NCI-H748 (cell line): ENCODE measurements at regions not wholly inside any gene's neighbourhood (a gene's known extent, or its start where the extent isn't known, plus 50 kb on each side); places are given as distances from the start of the nearest gene placed in this dataset.

Experiments used
- DNase-seq: peaks from one replicate; lab custom pipeline; 2025; ENCODE audit not compliant: unreplicated experiment; lab: John Stamatoyannopoulos, UW

DNA sequence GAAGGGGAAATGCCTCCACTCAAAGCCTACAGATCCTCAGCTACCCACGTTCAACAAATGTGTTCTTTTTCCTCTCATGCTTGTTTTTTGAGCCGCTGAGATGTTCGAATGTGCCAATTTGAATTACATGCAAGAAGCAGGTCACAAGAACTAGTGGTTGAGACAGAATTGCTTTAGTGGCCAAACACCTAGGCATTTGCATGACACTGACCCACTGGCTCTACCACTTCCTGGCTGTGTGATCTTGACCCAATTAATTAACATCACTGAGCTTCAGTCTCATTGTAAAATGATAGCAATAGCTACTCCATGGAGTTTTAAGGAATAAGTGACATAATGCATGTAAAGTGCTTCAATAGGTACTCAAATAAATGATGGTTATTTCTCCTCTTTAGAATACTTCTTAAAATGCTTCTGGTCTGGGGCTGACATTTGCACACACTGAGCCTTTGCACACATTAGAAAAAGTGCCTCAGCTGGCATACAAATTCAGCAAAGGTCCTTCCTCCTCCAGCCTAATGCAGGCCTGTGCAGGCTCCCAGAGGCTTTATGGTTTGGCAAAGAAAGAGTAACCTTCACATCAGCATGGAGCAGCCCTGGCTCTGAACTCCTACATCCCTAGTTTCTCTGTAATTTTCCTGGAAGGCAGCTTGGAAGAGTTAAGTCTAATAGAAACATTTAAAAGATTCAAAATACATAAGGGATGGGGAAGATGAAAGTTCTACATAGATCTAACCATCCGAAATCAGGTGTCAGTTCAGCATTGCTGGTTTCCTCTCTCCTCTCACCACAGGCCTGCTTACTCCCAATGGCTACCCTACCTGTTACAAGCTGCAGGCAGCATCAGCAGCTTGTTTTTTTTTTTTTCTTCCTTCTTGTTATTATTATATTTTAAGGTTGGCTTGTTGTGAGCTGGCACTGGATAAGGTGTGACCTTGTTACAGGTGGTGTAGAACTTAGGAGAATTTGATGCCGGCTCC lies 107.4 kb downstream of the TBX19 start:
- no peak for DNase-seq

DNA sequence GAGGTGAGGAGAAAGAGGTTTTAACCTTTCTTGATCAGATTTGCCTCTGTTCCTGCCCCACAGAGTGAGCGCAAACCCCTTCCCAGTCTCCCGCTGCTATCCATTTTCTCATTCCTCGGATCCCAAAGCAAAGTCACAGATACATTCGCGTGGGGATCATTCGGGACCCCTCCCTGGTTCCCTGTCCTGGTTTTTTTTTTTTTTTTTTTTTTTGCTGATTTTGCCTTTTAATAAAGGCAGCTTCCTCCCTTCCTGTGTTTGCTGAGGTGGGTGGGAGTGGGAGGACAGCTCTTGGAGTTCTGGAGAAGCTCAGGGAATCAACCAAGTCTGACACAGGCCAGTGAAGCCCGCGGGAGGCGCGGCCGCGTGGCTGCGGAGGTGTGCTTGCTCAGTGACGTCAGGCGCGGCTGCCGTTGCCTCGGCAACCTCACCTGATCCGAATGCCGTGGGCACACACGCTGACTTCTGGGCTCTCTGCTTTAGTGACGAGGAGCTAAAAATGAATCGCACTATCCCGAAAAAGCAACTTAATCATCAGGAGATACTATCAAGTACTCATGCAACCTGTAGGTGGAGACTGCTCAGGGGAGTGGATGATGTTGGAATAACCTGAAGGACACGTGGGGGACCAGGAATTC lies 106.4 kb downstream of the TBX19 start:
- peak; percentile 90 for DNase-seq

DNA sequence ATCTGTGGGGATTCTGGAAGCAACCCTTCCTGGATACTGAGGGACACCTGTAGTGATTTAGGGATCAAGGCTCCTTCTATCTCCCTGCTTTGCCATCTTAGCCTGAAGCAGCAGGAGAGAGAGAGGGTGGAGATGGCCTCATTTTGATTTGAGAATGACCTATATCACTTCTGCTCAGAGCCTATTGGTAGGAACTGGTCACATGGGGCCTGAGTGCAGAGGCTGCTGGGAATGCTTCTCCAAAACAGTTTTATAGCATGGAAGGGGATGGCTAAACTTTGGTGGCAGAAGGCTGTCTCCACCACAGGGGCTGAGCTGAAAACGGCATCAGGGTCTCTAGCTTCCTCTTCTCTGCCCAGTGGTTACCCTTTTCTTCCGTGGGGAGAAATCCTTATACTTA lies 105.8 kb downstream of the TBX19 start:
- DNase-seq: no peak

DNA sequence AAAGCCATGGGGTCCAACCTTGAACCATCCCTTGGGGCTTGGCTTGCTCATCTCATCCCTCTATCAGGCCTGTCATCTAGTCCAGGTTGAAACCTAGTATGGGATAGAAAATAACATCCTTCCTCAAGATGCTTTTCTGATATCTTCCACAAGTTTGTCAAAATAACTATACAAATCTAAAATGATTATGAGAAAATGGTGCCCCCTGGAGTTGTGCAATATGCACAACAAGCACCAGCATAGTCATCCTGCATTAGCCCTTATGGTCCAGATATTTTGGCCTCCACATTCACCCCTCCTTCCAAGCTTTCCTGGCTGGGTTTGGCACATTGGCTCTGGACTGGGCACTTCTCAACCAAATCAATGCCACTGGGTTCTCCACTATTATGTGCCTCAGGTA lies 101.2 kb downstream of the TBX19 start:
- no peak for DNase-seq

DNA sequence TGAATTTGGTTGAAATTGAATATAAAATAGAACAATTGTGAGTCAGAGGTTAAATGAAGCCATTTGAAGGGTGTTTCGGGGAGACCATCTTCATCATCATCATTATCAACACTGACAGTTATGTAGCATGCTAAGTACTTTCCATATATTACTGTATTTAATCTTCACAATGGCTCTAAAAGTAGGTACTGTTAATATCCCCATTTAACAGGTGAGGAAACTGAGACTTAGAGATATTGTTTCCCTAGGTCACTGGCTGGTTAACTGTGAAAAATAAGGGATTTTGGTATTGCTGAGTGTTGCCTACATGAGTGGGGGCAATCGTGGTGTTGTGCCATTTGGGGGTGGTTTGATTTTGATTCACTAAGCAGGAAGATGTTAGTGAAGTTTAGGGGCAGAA lies 100.3 kb downstream of the TBX19 start:
- DNase-seq: no peak

DNA sequence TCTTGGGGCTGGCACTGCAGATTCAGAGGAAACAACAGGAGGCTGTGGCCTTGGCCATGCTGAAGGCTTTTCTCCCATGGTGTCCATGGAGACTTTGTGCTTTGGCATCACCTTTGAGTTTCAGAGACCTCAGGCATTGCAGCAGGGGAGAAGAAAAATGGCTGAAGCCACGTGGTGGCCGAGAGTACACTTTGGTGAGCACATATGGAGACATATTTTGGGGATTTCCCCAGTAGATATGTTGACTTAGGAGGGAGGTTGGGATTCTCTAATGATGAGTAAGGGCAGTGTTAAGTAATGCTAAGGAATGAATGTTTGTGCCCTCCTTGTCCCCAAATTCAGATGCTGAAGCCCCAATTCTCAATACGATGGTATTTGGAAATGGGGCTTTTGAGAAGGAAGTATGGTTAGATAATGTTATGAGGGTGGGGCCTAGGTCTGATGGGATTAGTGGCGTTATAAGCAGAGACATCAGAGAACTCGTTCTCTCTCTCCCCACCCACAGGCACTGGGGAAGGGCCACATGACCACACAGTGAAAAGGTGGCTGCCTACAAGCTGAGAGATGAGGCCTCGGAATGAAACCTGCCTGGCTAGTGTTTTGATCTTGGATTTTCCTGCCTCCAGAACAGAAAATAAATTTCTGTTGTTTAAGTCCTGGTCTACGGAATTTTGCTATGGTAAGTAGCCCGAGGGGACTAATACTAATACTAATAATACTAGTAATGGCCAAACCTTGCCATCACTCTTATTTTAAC lies 98.6 kb downstream of the TBX19 start:
- DNase-seq: no peak

DNA sequence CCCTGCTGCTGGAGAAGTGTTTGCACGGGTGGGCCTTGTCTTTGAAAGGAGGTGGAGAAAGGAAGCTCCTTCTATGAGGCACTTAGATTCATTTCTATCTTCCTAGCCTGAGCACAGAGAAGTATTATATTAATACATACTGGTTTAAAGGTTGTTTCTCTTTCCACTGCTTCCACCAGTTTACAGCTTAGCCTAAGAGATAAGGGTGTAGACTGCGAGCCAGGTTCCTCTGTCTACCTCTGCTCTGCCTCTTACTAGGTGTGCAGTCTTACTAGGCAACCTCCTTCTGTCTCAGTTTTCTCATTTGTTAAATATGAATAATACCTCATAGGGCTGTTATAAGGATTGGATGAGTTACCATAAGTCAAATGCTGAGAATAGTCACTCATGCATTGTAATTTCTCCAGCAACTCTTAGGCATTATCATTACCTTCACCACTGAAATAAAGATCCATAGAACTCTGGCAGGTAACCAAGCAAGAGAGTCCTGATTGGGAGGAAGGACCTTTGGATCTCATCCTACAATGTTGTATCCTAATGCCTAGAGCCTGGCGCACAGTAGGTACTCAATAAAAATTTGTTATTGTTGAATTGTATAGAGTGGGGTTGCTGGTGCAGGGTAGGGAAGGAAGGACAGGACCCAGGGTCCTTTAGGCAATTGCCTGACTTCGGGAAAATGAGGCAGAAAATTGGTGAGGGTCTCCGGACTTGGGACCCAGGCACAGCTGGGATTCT lies 95.1 kb downstream of the TBX19 start:
- no peak for DNase-seq

DNA sequence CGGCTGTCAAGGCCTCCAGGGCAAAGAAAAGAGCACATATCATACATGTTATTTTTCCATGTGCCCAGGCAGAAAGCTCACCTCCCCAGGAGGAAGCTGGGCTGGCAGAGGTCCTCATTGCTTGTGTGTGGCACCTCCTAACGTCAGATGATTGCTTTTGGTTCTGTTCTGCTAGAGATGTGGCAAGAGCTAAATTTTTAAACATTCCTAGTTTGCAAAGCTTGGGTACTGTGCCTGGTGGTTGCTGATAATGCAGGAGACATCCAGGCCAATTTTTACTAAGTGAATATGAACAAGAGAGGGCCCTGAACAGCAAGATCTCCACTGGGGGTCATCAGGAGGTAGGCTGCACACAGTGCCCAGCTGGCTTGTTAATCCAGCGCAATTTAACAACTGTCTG lies 93.9 kb downstream of the TBX19 start:
- no peak for DNase-seq

DNA sequence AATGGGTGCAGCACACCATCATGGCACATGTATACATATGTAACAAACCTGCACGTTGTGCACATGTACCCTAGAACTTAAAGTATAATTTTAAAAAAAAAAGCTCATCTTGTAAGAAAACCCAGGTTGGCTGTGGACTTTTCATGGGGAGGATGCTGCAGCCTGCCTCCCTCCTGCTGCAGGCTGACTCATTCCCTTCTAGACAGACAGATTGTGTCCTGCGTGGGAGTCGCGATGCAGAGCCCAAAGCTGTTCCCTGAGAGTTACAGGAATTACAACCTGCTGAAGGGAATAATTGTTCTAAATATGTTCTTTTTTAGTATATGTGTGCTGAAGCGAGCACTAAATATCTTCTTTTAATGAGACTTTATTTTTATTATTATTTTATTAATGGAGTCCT lies 93.2 kb downstream of the TBX19 start:
- DNase-seq: no peak

DNA sequence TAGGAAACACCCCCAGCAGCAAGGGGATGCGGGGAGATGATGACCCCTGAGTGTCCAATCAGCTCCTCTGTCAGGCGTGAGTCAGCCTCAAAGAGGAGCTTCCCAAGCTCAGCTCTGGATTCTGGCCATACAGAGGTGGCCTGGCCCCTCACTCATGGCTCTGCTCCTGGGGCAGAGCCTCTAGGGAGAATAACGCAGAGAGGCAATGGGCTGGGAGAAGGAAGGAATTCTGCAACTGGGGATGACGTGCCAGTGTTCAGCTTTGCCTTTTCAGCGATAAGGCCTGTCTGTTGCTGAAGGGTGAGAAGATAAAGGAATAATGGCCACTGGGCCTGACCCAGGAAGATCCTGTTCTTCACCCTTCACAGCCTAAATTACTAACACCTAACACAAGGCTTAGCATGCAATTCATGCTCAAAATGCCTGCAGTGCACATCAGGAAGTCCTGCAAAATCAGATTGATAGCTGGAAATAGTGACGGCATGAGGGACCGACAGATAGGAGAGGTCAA lies 92.2 kb downstream of the TBX19 start:
- DNase-seq: no peak

DNA sequence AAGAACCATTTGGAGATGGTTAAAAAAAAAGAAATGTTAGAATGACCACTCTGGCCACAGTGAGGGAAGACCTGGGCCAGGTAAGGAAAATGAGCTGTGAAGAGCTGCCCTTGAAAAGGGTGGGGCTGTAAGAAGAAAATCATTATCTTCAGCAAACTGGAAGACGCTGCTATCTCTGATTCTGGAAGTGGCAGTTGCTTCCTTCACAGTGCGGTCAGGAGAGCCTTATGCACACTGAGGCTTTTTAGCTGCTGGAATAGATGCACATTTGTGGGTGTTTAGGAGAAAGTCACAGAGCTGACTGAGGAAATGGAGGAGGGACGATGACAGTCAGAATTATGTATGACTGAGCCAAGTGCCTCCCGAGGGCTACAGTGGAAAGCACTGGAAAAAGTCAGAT lies 91.6 kb downstream of the TBX19 start:
- DNase-seq: no peak

DNA sequence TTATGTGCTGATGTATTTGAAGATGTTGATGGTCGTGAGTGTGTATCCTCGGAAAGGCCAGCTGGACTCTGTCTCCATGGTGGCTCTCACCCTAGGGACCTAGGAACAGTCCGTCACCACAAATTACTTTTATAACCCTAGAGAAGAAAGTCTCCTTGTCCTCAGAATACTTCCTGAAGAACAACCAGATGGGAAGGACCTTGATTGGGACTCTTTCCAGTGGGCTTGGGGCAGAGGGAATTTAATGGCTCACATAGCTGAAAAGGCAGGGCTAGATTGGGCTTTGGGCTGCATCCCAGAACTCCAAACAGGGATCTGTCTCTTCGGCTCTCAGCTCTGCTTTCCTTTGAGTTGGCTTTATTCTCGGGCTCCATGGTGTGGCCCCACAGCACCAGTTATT lies 90.8 kb downstream of the TBX19 start:
- DNase-seq: no peak

DNA sequence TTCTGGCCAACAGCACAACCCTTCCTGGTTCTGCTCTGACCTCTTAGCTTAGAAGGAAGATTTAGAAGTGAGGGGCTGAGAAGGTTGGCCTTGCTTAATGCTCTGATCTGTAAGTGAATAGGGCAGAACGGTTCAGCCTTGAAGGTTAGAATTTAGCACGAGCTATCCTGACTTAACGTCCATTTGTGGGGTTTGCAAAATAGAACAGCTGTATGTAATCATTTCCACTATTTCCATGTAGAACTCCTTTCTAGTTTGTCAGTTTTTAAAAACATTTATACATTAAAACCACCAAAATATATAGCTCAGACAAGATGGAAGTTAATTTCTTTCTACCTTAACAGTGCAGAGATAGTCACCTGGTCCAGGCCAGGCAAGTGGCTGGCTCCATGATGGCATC lies 89.9 kb downstream of the TBX19 start:
- DNase-seq: no peak

DNA sequence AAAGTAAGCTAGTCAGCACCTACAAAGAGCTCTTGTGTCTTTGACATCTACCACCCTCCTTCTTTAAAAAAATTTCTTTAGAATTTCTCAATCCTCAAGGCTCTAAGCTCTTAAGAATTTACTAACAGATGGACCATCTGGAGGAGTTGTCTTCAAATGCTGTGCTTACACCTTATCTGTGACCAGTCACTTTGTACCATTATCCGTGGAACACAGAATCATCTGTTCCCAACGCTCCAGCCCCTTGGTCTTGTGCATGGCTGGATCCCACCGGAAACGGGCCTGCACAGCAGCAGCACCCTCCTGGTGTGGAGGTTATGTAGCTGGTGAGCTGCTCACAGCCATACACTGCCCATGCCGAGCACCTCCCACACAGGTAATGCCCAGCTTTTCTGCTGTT lies 89.0 kb downstream of the TBX19 start:
- no peak for DNase-seq

DNA sequence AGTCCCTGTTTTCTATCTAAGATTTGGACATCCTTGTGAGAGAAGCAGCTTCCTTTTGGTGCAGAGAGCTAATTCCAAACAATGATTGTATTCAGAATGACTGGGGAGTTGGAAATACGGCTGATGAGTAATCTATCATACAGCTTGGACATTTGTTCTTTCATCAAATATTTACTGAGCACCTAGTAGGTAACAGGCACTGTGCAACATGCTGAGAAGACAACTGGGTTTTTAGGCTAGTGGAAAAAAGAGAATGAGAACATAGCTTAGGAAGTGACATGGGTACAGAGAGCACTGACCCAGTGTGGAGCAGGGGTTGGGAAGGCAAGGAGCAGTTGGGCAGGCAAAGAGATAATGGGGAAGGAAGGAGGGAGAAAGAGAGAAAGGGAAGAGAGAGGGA lies 87.5 kb downstream of the TBX19 start:
- DNase-seq: no peak

DNA sequence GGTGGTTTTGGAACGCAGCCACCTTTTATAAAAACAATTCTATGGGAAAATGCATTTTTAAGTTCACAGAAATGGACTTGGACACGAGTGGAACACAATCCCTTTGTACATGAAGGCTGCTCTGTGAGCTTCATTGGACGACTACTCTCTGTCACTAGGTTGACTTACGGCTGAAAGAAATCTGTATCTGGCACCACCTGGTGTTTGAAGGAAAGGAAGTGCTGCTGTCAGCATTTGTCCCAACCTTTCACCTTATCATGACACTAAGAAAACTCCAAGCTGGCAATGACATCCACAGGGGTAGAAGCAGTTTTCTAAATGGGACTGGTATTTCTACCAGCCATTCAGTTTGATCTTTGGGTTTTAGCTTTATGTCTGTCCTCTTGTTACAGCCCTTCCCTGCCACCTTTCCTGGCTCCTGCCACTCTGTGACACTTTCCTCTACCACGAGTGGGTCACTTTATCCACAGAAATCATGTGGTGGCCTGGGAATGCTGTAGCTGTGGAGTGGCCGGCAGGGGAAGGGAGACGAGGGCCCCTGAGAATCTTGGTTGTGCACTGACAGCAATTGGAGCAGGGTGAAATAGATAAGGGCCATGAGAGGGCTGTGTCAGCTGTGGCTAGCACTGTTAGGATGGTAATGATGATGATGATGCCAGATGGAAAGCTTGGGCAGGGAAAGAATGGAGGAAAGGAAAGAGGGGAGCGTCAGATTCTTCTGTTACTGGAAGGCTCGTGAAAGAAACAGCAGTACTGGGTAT lies 85.2 kb downstream of the TBX19 start:
- no peak for DNase-seq
